ENCODE measurements at regions not wholly inside any gene's neighbourhood (a gene's known extent, or its start where the extent isn't known, plus 50 kb on each side); places are given as distances from the start of the nearest gene placed in this dataset.

DNA sequence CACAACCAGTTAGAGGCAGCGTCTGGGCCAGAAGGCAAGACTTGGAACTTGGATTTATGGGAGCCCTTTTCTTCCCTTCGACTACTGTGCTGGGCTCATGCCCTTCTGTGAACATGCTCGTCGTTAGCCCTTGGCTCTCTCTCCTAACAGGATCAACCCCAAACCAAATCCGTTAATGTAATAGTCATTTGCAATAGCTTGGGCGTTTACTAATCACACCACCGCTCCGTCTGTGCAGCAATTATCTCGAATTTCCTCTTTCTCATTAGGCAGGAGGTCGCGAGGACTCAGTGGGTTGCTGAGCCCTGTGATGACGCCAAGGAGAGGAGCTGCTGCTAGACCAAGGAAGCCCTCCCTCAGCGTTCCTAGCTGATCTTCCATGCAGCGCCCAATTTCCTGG lies 114.7 kb downstream of the ENGASE start:
- TF ChIP-seq, protein P1, sequence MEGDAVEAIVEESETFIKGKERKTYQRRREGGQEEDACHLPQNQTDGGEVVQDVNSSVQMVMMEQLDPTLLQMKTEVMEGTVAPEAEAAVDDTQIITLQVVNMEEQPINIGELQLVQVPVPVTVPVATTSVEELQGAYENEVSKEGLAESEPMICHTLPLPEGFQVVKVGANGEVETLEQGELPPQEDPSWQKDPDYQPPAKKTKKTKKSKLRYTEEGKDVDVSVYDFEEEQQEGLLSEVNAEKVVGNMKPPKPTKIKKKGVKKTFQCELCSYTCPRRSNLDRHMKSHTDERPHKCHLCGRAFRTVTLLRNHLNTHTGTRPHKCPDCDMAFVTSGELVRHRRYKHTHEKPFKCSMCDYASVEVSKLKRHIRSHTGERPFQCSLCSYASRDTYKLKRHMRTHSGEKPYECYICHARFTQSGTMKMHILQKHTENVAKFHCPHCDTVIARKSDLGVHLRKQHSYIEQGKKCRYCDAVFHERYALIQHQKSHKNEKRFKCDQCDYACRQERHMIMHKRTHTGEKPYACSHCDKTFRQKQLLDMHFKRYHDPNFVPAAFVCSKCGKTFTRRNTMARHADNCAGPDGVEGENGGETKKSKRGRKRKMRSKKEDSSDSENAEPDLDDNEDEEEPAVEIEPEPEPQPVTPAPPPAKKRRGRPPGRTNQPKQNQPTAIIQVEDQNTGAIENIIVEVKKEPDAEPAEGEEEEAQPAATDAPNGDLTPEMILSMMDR (conservative IDR thresholded peaks at IDR 0.05) = no peak
- no peak for TF ChIP-seq EZH2 (IDR thresholded peaks at IDR 0.05; ENCODE audit: low read depth)
